Thoracic aorta (tissue), 2 donors: ENCODE measurements at regions not wholly inside any gene's neighbourhood (a gene's known extent, or its start where the extent isn't known, plus 50 kb on each side); places are given as distances from the start of the nearest gene placed in this dataset.

ENCODE experiments used
- ATAC-seq: fragments of 150-250 bp; one replicate; pipeline ENCODE4 v1.8.0; 2017; ENCODE audit warnings: low read depth; ENCODE audit not compliant: insufficient number of reproducible peaks, low FRiP score
- DNase-seq: peaks from one replicate; pipeline ENCODE4 v3.0.0-alpha.2; 2020; ENCODE audit warnings: low spot score
- H3K27ac ChIP-seq, 2 donors: fragments of 200-600 bp; sonication (generic); 1 replicate in 1 of 2; 2 replicates in 1 of 2; pipeline ENCODE4 v1.5.1; 2016; ENCODE audit warnings: mild to moderate bottlenecking in 2 of 2, moderate library complexity in 2 of 2
- H3K27me3 ChIP-seq: fragments of 200-600 bp; sonication (generic); replicated peaks from 2 replicates; pipeline ENCODE4 v1.6.0; 2016; ENCODE audit warnings: mild to moderate bottlenecking; ENCODE audit not compliant: insufficient read depth
- H3K36me3 ChIP-seq: fragments of 200-600 bp; sonication (generic); one replicate; pipeline ENCODE4 v1.5.1; 2016
- H3K4me1 ChIP-seq, 2 donors: fragments of 200-600 bp; sonication (generic); 1 replicate in 1 of 2; 2 replicates in 1 of 2; pipeline versions ENCODE4 v1.5.1 to v1.6.0; 2016; ENCODE audit warnings: low read depth in 2 of 2, mild to moderate bottlenecking in 1 of 2; ENCODE audit not compliant: control insufficient read depth in 1 of 2
- H3K4me3 ChIP-seq: fragments of 200-600 bp; sonication (generic); 2 replicates; pipeline ENCODE4 v1.5.1; 2016; ENCODE audit warnings: mild to moderate bottlenecking
- H3K9me3 ChIP-seq: fragments of 200-600 bp; sonication (generic); 2 replicates; pipeline ENCODE4 v1.5.1; 2016
- TF ChIP-seq, protein P1 (sequence below): fragments of 200-600 bp; sonication (generic); IDR thresholded peaks from one replicate; pipeline ENCODE4 v1.5.1; 2019; ENCODE audit warnings: antibody characterized with exemption

DNA sequence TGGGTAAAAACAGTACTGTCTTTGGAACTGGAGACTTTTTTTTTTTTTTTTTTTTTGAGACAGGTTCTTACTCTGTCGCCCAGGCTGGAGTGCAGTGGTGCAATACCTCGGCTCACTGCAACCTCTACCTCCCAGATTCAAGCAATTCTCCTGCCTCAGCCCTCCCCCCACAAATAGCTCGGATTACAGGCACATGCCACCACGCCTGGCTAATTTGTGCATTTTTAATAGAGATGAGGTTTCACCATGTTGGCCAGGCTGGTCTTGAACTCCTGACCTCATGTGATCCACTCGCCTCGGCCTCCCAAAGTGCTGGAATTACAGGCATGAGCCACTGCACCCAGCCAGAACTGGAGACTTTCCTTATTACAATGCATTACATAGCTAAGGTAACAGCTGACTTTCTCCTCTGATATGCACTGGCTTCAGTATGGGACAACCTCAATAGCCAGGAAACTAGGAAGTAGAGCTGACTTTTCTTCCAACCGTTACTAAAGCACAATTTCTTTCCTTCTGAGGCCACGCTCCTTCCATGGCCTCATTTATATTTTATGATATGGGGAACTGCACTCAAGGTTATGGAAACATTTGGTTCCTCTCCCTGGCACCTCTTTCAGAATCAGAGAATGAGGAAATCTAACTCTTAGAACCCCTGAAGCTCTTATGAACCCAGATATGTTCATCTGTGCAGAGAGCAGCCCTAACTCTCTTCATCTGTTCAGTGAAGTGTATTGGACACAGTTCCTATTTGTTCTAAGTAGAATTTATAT is 53.5 kb upstream of the FAM9B start:
- Histone ChIP-seq H3K4me3 (no peak overlapping the region), H3K9me3 (no peaks in the 10 kb centered on the region), H3K36me3 (no peaks in the 10 kb centered on the region), H3K4me1 (no peaks in the 10 kb centered on the region), H3K27me3 (no peaks in the 10 kb centered on the region), H3K27ac (no peak overlapping the region)
- TF ChIP-seq, protein P1, sequence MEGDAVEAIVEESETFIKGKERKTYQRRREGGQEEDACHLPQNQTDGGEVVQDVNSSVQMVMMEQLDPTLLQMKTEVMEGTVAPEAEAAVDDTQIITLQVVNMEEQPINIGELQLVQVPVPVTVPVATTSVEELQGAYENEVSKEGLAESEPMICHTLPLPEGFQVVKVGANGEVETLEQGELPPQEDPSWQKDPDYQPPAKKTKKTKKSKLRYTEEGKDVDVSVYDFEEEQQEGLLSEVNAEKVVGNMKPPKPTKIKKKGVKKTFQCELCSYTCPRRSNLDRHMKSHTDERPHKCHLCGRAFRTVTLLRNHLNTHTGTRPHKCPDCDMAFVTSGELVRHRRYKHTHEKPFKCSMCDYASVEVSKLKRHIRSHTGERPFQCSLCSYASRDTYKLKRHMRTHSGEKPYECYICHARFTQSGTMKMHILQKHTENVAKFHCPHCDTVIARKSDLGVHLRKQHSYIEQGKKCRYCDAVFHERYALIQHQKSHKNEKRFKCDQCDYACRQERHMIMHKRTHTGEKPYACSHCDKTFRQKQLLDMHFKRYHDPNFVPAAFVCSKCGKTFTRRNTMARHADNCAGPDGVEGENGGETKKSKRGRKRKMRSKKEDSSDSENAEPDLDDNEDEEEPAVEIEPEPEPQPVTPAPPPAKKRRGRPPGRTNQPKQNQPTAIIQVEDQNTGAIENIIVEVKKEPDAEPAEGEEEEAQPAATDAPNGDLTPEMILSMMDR: no peak
- DNase-seq: no peak
- ATAC-seq: no peak

DNA sequence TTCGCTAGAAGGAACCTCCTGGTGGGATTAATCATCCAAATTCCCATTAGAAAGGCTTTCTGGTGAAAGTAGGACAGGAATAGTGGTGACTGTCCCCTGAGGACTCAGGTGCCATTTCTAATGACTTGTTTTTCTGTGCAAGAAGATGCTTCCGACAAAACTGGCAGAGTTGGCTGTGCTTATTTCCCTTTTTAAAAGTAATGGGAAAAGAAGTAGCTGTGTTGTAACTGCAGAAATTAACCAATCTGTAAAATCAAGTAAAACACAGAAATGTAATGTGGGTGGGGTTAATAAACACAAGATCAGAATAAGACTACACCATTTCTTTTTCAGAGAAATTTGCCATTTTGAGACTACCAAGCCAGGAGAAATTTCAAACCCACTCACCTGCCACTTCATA is 55.0 kb upstream of the FAM9B start:
- Histone ChIP-seq H3K9me3 (no peaks in the 10 kb centered on the region), H3K4me3 (no peak overlapping the region), H3K27ac (no peak overlapping the region), H3K4me1 (no peaks in the 10 kb centered on the region), H3K36me3 (no peaks in the 10 kb centered on the region), H3K27me3 (no peaks in the 10 kb centered on the region)
- no peak for DNase-seq
- TF ChIP-seq, protein P1: no peak
- no peak for ATAC-seq

DNA sequence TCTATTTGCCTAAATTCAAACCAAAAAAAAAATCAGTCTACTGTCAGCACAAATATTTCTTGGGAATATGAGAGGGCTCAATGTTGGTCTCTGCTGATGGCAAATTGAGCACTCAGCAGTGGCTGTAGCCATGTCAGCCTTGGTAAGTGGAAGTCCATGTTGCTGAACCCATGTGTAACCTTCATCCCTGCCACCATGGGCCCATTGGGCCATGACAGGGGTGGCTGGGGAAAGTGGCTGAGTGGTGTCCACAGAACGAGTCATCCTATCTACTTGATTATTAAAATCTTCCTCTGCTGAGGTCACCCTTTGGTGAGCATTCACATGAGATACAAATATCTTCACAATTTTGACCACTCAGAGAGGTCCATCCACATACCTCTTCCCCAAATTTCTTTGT is 56.8 kb upstream of the FAM9B start:
- TF ChIP-seq, protein P1: no peak
- Histone ChIP-seq H3K36me3 (no peaks in the 10 kb centered on the region), H3K4me1 (no peaks in the 10 kb centered on the region), H3K27me3 (no peaks in the 10 kb centered on the region), H3K27ac (no peak overlapping the region), H3K4me3 (no peak overlapping the region), H3K9me3 (no peaks in the 10 kb centered on the region)
- no peak for DNase-seq
- ATAC-seq: no peak

DNA sequence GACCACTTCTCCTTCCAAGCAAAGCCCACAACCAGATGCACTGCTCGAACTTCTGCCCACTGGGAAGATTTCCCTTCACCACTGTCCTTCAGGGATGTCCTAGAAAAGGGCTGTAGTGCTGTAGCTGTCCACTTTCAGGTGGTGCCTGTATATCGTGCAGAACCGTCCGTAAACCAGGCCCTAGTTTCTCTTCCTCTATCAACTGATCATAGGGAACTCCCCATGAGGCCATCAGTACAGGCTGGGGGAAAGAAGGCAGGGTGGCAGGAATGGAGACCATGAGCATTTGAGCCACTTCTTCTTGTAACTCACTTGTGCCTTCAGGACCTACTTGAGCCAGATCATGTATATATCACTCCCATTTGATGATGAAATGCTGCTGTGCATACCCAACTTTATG is 57.3 kb upstream of the FAM9B start:
- no peaks in the 10 kb centered on the region for H3K27me3 ChIP-seq
- DNase-seq (no peak), ATAC-seq (no peak)
- no peaks in the 10 kb centered on the region for H3K4me1 ChIP-seq
- H3K4me3 ChIP-seq: no peak overlapping the region
- TF ChIP-seq, protein P1: no peak
- no peaks in the 10 kb centered on the region for H3K36me3 ChIP-seq
- H3K9me3 ChIP-seq: no peaks in the 10 kb centered on the region
- H3K27ac ChIP-seq: no peak overlapping the region

DNA sequence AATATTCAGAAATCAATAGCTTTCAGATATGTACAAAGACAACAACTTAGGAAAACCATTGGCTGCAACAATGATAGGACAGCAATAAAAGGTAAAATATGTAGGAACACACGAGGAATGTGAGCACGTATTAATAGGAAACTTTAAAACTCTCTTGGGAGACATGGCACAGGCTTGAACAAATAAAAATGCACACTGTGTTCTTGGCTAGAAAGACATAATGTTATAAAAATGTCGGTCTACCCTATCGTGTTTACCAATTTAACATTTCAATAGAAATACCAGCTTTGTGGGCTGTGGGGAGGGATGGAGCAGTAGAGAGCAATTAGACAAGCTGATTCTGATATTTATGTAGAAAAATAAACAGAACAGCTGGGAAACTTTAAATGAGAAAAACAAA is 69.0 kb upstream of the FAM9B start:
- no peak for ATAC-seq
- no peak overlapping the region for H3K27ac ChIP-seq
- H3K4me1 ChIP-seq: peaks cover 0 to 6% of the 10 kb centered on the region in 2 donors
- H3K36me3 ChIP-seq: no peaks in the 10 kb centered on the region
- no peaks in the 10 kb centered on the region for H3K27me3 ChIP-seq
- H3K9me3 ChIP-seq: no peaks in the 10 kb centered on the region
- TF ChIP-seq, protein P1: no peak
- DNase-seq: no peak
- no peak overlapping the region for H3K4me3 ChIP-seq
